Panc1 (cell line): ENCODE measurements at regions not wholly inside any gene's neighbourhood (a gene's known extent, or its start where the extent isn't known, plus 50 kb on each side); places are given as distances from the start of the nearest gene placed in this dataset.

Experiments
- ATAC-seq: fragments of 200-7000 bp; cut with Tn5 transposase; 2 replicates; pipeline ENCODE4 v1.9.1; 2020; ENCODE audit warnings: mild to moderate bottlenecking, moderate library complexity
- BruUV-seq: library from RNA; stranded (reverse); fragments of 400-500 nt; replicated peaks from 2 replicates; lab custom pipeline; 2021; lab: Mats Ljungman, UMichigan
- CTCF ChIA-PET: fragments of 300-600 bp; sonication (Branson Sonifier 250); formaldehyde crosslinking; loops from one replicate; lab custom pipeline; 2022; ENCODE audit warnings: antibody characterized with exemption; lab: Charles Lee
- POLR2A ChIA-PET: fragments of 300-600 bp; sonication (Branson Sonifier 250); formaldehyde crosslinking; loops from one replicate; lab custom pipeline; 2022; ENCODE audit warnings: antibody characterized with exemption; lab: Charles Lee
- DNase-seq: peaks from one replicate; pipeline ENCODE4 v3.0.0-alpha.2; 2010; ENCODE audit warnings: low read depth, low spot score
- H3K27ac ChIP-seq: 2 replicates; pipeline ENCODE4 v1.5.1; 2011; ENCODE audit warnings: mild to moderate bottlenecking, low read length, inconsistent platforms
- H3K27me3 ChIP-seq: fragments of 200-500 bp; sonication (Bioruptor generic); 2 replicates; pipeline ENCODE4 v1.6.0; 2014; ENCODE audit warnings: low read length, inconsistent platforms; ENCODE audit not compliant: control insufficient read depth, insufficient read depth
- H3K36me3 ChIP-seq: fragments of 200-500 bp; sonication (Bioruptor generic); 2 replicates; pipeline ENCODE4 v1.5.1; 2014; ENCODE audit warnings: inconsistent platforms, mild to moderate bottlenecking, low read length, moderate library complexity; ENCODE audit not compliant: control insufficient read depth, insufficient read depth
- H3K4me1 ChIP-seq: 2 replicates; pipeline ENCODE4 v1.5.1; 2011; ENCODE audit warnings: inconsistent platforms, mild to moderate bottlenecking, low read length, moderate library complexity; ENCODE audit not compliant: control insufficient read depth, insufficient read depth
- H3K4me3 ChIP-seq, 2 experiments: 2 replicates each; pipeline ENCODE4 v1.5.1; 2011 to 2012; ENCODE audit warnings: low read depth in 2 of 2, low read length in 2 of 2, mild to moderate bottlenecking in 2 of 2, inconsistent platforms in 1 of 2, moderate library complexity in 1 of 2
- H3K9me3 ChIP-seq: fragments of 200-500 bp; sonication (Bioruptor generic); 2 replicates; pipeline ENCODE4 v1.5.1; 2014; ENCODE audit warnings: low read depth, mild to moderate bottlenecking, inconsistent platforms, low read length, moderate library complexity; ENCODE audit not compliant: control insufficient read depth, insufficient read depth
- POLR2AphosphoS5 ChIP-seq: IDR thresholded peaks from 2 replicates; pipeline ENCODE4 v1.6.1; 2012; ENCODE audit warnings: mild to moderate bottlenecking, low read depth, low read length, moderate library complexity
- SIN3A ChIP-seq: IDR thresholded peaks from 2 replicates; pipeline ENCODE4 v1.6.1; 2012; ENCODE audit warnings: low read depth, mild to moderate bottlenecking, low read length, moderate library complexity, borderline replicate concordance; ENCODE audit not compliant: insufficient read depth
- TCF7L2 ChIP-seq: IDR thresholded peaks from 2 replicates; pipeline ENCODE4 v1.6.1; 2011; ENCODE audit warnings: mild to moderate bottlenecking, low read depth, low read length, inconsistent platforms
- in situ Hi-C: cut with HindIII; loops from 2 replicates; pipeline ENCODE4 v1.10.0; 2016; ENCODE audit warnings: low sequenced_read_pairs, low pct_unique_long_range_greater_than_20kb
- intact Hi-C: fragments of 100-400 bp; cut with micrococcal nuclease; formaldehyde crosslinking; loops from one replicate; pipeline ENCODE4 v1.10.0; 2022; ENCODE audit not compliant: unreplicated experiment
- TF ChIP-seq, protein P1 (sequence below), 2 experiments: IDR thresholded peaks; 2 replicates each; pipeline ENCODE4 v1.6.1; 2011 to 2012; ENCODE audit warnings: low read depth in 2 of 2, control low read depth in 1 of 2, low read length in 1 of 2, mild to moderate bottlenecking in 1 of 2, moderate library complexity in 1 of 2; ENCODE audit not compliant: insufficient read depth in 1 of 2
- TF ChIP-seq, protein P2 (sequence below): fragments of 450-650 bp; IDR thresholded peaks from 2 replicates; pipeline ENCODE4 v1.5.1; 2017; ENCODE audit warnings: mild to moderate bottlenecking

DNA sequence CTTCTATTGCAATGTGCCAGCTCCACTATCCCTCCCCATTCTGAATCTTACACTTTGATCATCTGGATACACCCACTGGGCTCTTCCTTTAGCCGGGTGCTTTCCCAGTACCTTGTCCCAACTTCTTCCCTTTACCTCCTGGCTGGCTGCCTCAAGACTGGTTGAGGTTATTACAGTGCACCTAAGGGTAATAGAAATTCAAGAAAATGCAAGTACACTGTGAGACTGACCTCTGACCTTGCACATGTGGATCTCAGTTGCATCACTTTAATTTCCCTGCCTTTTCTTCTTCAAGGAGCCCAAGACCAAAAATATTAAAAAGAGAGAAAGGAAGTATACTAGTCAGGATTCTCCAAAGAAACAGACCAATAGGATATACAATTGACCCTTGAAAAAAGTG lies 53.9 kb upstream of the NOCT start:
- no peak for TF ChIP-seq POLR2AphosphoS5
- no peak for TF ChIP-seq SIN3A
- TF ChIP-seq, protein P1, sequence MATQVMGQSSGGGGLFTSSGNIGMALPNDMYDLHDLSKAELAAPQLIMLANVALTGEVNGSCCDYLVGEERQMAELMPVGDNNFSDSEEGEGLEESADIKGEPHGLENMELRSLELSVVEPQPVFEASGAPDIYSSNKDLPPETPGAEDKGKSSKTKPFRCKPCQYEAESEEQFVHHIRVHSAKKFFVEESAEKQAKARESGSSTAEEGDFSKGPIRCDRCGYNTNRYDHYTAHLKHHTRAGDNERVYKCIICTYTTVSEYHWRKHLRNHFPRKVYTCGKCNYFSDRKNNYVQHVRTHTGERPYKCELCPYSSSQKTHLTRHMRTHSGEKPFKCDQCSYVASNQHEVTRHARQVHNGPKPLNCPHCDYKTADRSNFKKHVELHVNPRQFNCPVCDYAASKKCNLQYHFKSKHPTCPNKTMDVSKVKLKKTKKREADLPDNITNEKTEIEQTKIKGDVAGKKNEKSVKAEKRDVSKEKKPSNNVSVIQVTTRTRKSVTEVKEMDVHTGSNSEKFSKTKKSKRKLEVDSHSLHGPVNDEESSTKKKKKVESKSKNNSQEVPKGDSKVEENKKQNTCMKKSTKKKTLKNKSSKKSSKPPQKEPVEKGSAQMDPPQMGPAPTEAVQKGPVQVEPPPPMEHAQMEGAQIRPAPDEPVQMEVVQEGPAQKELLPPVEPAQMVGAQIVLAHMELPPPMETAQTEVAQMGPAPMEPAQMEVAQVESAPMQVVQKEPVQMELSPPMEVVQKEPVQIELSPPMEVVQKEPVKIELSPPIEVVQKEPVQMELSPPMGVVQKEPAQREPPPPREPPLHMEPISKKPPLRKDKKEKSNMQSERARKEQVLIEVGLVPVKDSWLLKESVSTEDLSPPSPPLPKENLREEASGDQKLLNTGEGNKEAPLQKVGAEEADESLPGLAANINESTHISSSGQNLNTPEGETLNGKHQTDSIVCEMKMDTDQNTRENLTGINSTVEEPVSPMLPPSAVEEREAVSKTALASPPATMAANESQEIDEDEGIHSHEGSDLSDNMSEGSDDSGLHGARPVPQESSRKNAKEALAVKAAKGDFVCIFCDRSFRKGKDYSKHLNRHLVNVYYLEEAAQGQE (IDR thresholded peaks at IDR 0.05; ENCODE audit: insufficient read depth in 1 of 2, low read depth in 2 of 2, low read length in 1 of 2): no peak
- TF ChIP-seq, protein P2, sequence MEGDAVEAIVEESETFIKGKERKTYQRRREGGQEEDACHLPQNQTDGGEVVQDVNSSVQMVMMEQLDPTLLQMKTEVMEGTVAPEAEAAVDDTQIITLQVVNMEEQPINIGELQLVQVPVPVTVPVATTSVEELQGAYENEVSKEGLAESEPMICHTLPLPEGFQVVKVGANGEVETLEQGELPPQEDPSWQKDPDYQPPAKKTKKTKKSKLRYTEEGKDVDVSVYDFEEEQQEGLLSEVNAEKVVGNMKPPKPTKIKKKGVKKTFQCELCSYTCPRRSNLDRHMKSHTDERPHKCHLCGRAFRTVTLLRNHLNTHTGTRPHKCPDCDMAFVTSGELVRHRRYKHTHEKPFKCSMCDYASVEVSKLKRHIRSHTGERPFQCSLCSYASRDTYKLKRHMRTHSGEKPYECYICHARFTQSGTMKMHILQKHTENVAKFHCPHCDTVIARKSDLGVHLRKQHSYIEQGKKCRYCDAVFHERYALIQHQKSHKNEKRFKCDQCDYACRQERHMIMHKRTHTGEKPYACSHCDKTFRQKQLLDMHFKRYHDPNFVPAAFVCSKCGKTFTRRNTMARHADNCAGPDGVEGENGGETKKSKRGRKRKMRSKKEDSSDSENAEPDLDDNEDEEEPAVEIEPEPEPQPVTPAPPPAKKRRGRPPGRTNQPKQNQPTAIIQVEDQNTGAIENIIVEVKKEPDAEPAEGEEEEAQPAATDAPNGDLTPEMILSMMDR: no peak
- no peak for TF ChIP-seq TCF7L2
- H3K9me3 ChIP-seq: no peaks in the 10 kb centered on the region
- no peak for ATAC-seq

DNA sequence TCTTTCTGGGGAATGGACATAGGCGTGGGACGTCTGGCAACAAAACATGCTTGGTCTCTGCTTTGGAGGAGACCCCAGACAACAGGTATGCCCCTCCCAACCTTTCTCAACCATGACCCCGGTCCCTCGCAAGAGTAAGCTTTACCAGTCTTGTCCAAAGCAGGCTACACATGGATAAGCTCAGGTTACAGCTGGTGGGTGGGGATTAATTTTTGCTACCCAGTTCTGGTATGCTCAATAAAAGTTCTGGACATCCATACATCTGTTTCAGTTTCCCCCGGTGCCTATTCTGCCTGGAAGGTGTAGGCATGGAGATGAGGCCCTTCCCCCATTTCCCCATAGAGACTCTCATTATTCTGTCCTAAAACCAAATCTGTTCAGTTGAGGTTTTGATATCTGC lies 54.5 kb upstream of the NOCT start:
- Histone ChIP-seq H3K9me3 (no peaks in the 10 kb centered on the region), H3K27me3 (no peaks in the 10 kb centered on the region), H3K36me3 (no peaks in the 10 kb centered on the region), H3K4me3 (no peak overlapping the region), H3K4me1 (no peaks in the 10 kb centered on the region), H3K27ac (no peak overlapping the region)
- in situ Hi-C loops: no loop called here
- TF ChIP-seq, protein P1 (IDR thresholded peaks at IDR 0.05; ENCODE audit: insufficient read depth in 1 of 2, low read depth in 2 of 2, low read length in 1 of 2): no peak
- no peak for TF ChIP-seq TCF7L2
- no peak for TF ChIP-seq SIN3A
- DNase-seq (no peak), ATAC-seq (no peak)
- intact Hi-C loops: no loop called here
- BruUV-seq: no TSS peak
- POLR2A ChIA-PET: interaction anchor here (0.6 kb wide), 1 partner anchor 56 kb away, joined by 4 read pairs; no protein-coding TSS in a partner anchor
- CTCF ChIA-PET: no interaction called here

More for the DNA sequence above, 53.9 kb upstream of the NOCT start:
- DNase-seq: no peak
- in situ Hi-C loops: no loop called here
- H3K36me3 ChIP-seq: no peaks in the 10 kb centered on the region
- no peak overlapping the region for H3K27ac ChIP-seq
- H3K4me3 ChIP-seq: no peak overlapping the region
- no peaks in the 10 kb centered on the region for H3K27me3 ChIP-seq
- no peaks in the 10 kb centered on the region for H3K4me1 ChIP-seq
- BruUV-seq: no TSS peak
- ChIA-PET CTCF (no interaction called here), POLR2A (no interaction called here)
- intact Hi-C loops: no loop called here
